ENCODE measurements at regions not wholly inside any gene's neighbourhood (a gene's known extent, or its start where the extent isn't known, plus 50 kb on each side); places are given as distances from the start of the nearest gene placed in this dataset.

- no peak overlapping the region for H3K4me3 ChIP-seq (ENCODE audit: control insufficient read depth, low read depth, low read length)
- TF ChIP-seq CTCF (conservative IDR thresholded peaks at IDR 0.05; ENCODE audit: control insufficient read depth, insufficient read depth, low read depth, low read length) = no peak
- DNase-seq (ENCODE audit: low read depth) = peak; percentile 43
Observed at GRCh38 chr3:130601442-130601971, 84.5 kb downstream of the COL6A6 start.

- no peak for TF ChIP-seq CTCF (conservative IDR thresholded peaks at IDR 0.05; ENCODE audit: control insufficient read depth, insufficient read depth, low read depth, low read length)
- no peak for DNase-seq (ENCODE audit: low read depth)
- H3K4me3 ChIP-seq (ENCODE audit: control insufficient read depth, low read depth, low read length) = no peak overlapping the region
Observed at GRCh38 chr3:130604806-130605205, 87.8 kb downstream of the COL6A6 start.

GRCh38 chr3:130606336-130606735 is 89.4 kb downstream of the COL6A6 start:
- H3K4me3 ChIP-seq (ENCODE audit: control insufficient read depth, low read depth, low read length) = no peak overlapping the region
- DNase-seq (ENCODE audit: low read depth) = no peak
- TF ChIP-seq CTCF (conservative IDR thresholded peaks at IDR 0.05; ENCODE audit: control insufficient read depth, insufficient read depth, low read depth, low read length) = no peak

GRCh38 chr3:130607553-130608154 is 90.7 kb downstream of the COL6A6 start:
- DNase-seq (ENCODE audit: low read depth) = no peak
- TF ChIP-seq CTCF (conservative IDR thresholded peaks at IDR 0.05; ENCODE audit: control insufficient read depth, insufficient read depth, low read depth, low read length) = no peak
- no peak overlapping the region for H3K4me3 ChIP-seq (ENCODE audit: control insufficient read depth, low read depth, low read length)

GRCh38 chr3:130609166-130609979 is 92.4 kb downstream of the COL6A6 start:
- TF ChIP-seq CTCF (conservative IDR thresholded peaks at IDR 0.05; ENCODE audit: control insufficient read depth, insufficient read depth, low read depth, low read length) = no peak
- no peak for DNase-seq (ENCODE audit: low read depth)
- H3K4me3 ChIP-seq (ENCODE audit: control insufficient read depth, low read depth, low read length) = no peak overlapping the region

- TF ChIP-seq CTCF (conservative IDR thresholded peaks at IDR 0.05; ENCODE audit: control insufficient read depth, insufficient read depth, low read depth, low read length) = no peak
- DNase-seq (ENCODE audit: low read depth) = no peak
- no peak overlapping the region for H3K4me3 ChIP-seq (ENCODE audit: control insufficient read depth, low read depth, low read length)
Observed at GRCh38 chr3:130619196-130619595, 102.2 kb downstream of the COL6A6 start.
